OCI-LY7 (cell line): ENCODE measurements at regions not wholly inside any gene's neighbourhood (a gene's known extent, or its start where the extent isn't known, plus 50 kb on each side); places are given as distances from the start of the nearest gene placed in this dataset.

ENCODE experiments used
- BruUV-seq: library from RNA; stranded (reverse); fragments of 400-500 nt; replicated peaks from 2 replicates; lab custom pipeline; 2021; lab: Mats Ljungman, UMichigan
- CTCF ChIA-PET: fragments of 300-600 bp; sonication (Branson Sonifier 250); formaldehyde crosslinking; loops from one replicate; lab custom pipeline; 2022; ENCODE audit warnings: antibody characterized with exemption; ENCODE audit not compliant: unreplicated experiment; lab: Charles Lee
- POLR2A ChIA-PET: fragments of 300-600 bp; sonication (Branson Sonifier 250); formaldehyde crosslinking; loops from one replicate; lab custom pipeline; 2022; ENCODE audit warnings: antibody characterized with exemption; lab: Charles Lee
- DNase-seq: peaks from one replicate; pipeline ENCODE4 v3.0.0-alpha.2; 2015; ENCODE audit warnings: low spot score
- H2AFZ ChIP-seq: fragments of 200-600 bp; sonication (generic), shearing (Covaris generic); 2 replicates; pipeline ENCODE4 v1.6.1; 2014; ENCODE audit warnings: mild to moderate bottlenecking, antibody characterized with exemption, low read length, moderate library complexity
- H3K27ac ChIP-seq: fragments of 200-600 bp; sonication (generic); 2 replicates; pipeline ENCODE4 v1.5.1; 2014; ENCODE audit warnings: mixed run types, low read depth, mild to moderate bottlenecking, moderate library complexity, low read length, inconsistent platforms; ENCODE audit not compliant: poor library complexity, severe bottlenecking
- H3K36me3 ChIP-seq: fragments of 200-600 bp; sonication (generic); 2 replicates; pipeline ENCODE4 v1.6.1; 2014; ENCODE audit warnings: mild to moderate bottlenecking, antibody characterized with exemption, low read length, moderate library complexity, mixed read lengths; ENCODE audit not compliant: insufficient read depth
- H3K4me1 ChIP-seq: fragments of 200-600 bp; sonication (generic); 2 replicates; pipeline ENCODE4 v1.5.1; 2014; ENCODE audit warnings: mild to moderate bottlenecking, low read length; ENCODE audit not compliant: insufficient read depth, poor library complexity, severe bottlenecking
- H3K4me2 ChIP-seq: fragments of 200-600 bp; sonication (generic); 2 replicates; pipeline ENCODE4 v1.6.1; 2014; ENCODE audit warnings: mild to moderate bottlenecking, low read length
- H3K4me3 ChIP-seq: fragments of 200-600 bp; sonication (generic); 2 replicates; pipeline ENCODE4 v1.5.1; 2014; ENCODE audit warnings: mild to moderate bottlenecking, low read depth, low read length; ENCODE audit not compliant: poor library complexity, severe bottlenecking
- H3K79me2 ChIP-seq: fragments of 200-600 bp; sonication (generic); 2 replicates; pipeline ENCODE4 v1.6.1; 2016; ENCODE audit warnings: low read depth, mild to moderate bottlenecking, low read length, moderate library complexity, mixed read lengths; ENCODE audit not compliant: insufficient read depth
- H3K9me2 ChIP-seq: fragments of 200-600 bp; sonication (generic); 2 replicates; pipeline ENCODE4 v1.6.1; 2016; ENCODE audit warnings: mild to moderate bottlenecking, low read length, mixed read lengths; ENCODE audit not compliant: insufficient read depth
- H3K9me3 ChIP-seq: fragments of 200-600 bp; sonication (generic); 2 replicates; pipeline ENCODE4 v1.6.1; 2014; ENCODE audit warnings: mild to moderate bottlenecking, mixed run types, low read length, mixed read lengths
- H4K20me1 ChIP-seq: fragments of 200-600 bp; sonication (generic); 2 replicates; pipeline ENCODE4 v1.6.1; 2014; ENCODE audit warnings: mild to moderate bottlenecking, antibody characterized with exemption, low read length, moderate library complexity, mixed read lengths; ENCODE audit not compliant: insufficient read depth
- CTCF ChIP-seq: fragments of 200-600 bp; sonication (generic); conservative IDR thresholded peaks from 2 replicates; pipeline ENCODE4 v1.5.1; 2014; ENCODE audit warnings: mild to moderate bottlenecking, antibody characterized with exemption, low read length, moderate library complexity, mixed read lengths
- EZH2phosphoT487 ChIP-seq: fragments of 200-600 bp; sonication (generic); IDR thresholded peaks from 2 replicates; pipeline ENCODE4 v1.6.1; 2018; ENCODE audit warnings: low read depth, borderline replicate concordance, mild to moderate bottlenecking, mixed run types, antibody characterized with exemption, low read length, moderate library complexity, mixed read lengths
- intact Hi-C: fragments of 100-400 bp; cut with micrococcal nuclease; formaldehyde crosslinking; loops from one replicate; pipeline ENCODE4 v1.10.0; 2022; ENCODE audit not compliant: unreplicated experiment

GRCh38 chr6:145026267-145026679 lies 709.0 kb downstream of the EPM2A start:
- DNase-seq: no peak
- no peak overlapping the region for H3K27ac ChIP-seq
- H3K4me2 ChIP-seq: no peak overlapping the region
- H3K9me2 ChIP-seq: no peaks in the 10 kb centered on the region
- no peak overlapping the region for H2AFZ ChIP-seq
- H4K20me1 ChIP-seq: no peaks in the 10 kb centered on the region
- no peaks in the 10 kb centered on the region for H3K36me3 ChIP-seq
- H3K4me3 ChIP-seq: no peak overlapping the region
- no TSS peak for BruUV-seq
- POLR2A ChIA-PET: interaction anchor here (0.6 kb wide), 1 partner anchor 439 kb away, joined by 3 read pairs; no protein-coding TSS in a partner anchor
- no peaks in the 10 kb centered on the region for H3K4me1 ChIP-seq
- H3K79me2 ChIP-seq: no peaks in the 10 kb centered on the region
- intact Hi-C loops: loop anchor here (5.0 kb wide), 1 partner anchor 439 kb away; no protein-coding TSS in a partner anchor
- CTCF ChIA-PET: no interaction called here
- no peaks in the 10 kb centered on the region for H3K9me3 ChIP-seq
- TF ChIP-seq CTCF (no peak), EZH2phosphoT487 (no peak)

GRCh38 chr6:145028144-145028818 lies 707.0 kb downstream of the EPM2A start:
- DNase-seq: peak; percentile 29
- no peaks in the 10 kb centered on the region for H3K9me2 ChIP-seq
- H3K4me1 ChIP-seq: no peaks in the 10 kb centered on the region
- TF ChIP-seq EZH2phosphoT487: no peak
- TF ChIP-seq CTCF: peak; percentile 76
- H3K4me2 ChIP-seq: no peak overlapping the region
- ChIA-PET POLR2A (no interaction called here), CTCF (no interaction called here)
- H3K36me3 ChIP-seq: no peaks in the 10 kb centered on the region
- H2AFZ ChIP-seq: no peak overlapping the region
- intact Hi-C loops: loop anchor here (5.0 kb wide), 1 partner anchor 441 kb away; no protein-coding TSS in a partner anchor
- BruUV-seq: no TSS peak
- no peaks in the 10 kb centered on the region for H3K9me3 ChIP-seq
- no peak overlapping the region for H3K4me3 ChIP-seq
- no peaks in the 10 kb centered on the region for H3K79me2 ChIP-seq
- no peaks in the 10 kb centered on the region for H4K20me1 ChIP-seq
- H3K27ac ChIP-seq: no peak overlapping the region

GRCh38 chr6:145031001-145031400 lies 704.3 kb downstream of the EPM2A start:
- no peak overlapping the region for H3K4me3 ChIP-seq
- DNase-seq: no peak
- no peak overlapping the region for H3K4me2 ChIP-seq
- CTCF ChIA-PET: no interaction called here
- no peak overlapping the region for H3K27ac ChIP-seq
- no TSS peak for BruUV-seq
- no peaks in the 10 kb centered on the region for H3K9me2 ChIP-seq
- H3K36me3 ChIP-seq: no peaks in the 10 kb centered on the region
- POLR2A ChIA-PET: no interaction called here
- intact Hi-C loops: no loop called here
- no peaks in the 10 kb centered on the region for H4K20me1 ChIP-seq
- H3K79me2 ChIP-seq: no peaks in the 10 kb centered on the region
- H2AFZ ChIP-seq: no peak overlapping the region
- no peaks in the 10 kb centered on the region for H3K9me3 ChIP-seq
- H3K4me1 ChIP-seq: no peaks in the 10 kb centered on the region
- TF ChIP-seq CTCF: no peak
- TF ChIP-seq EZH2phosphoT487: no peak
